Ovary (tissue), 7 donors: ENCODE measurements at regions not wholly inside any gene's neighbourhood (a gene's known extent, or its start where the extent isn't known, plus 50 kb on each side); places are given as distances from the start of the nearest gene placed in this dataset.

Source experiments
- DNase-seq, 5 donors: peaks; one replicate each; pipeline ENCODE4 v3.0.0-alpha.2; 2019 to 2020
- H3K27ac ChIP-seq, 2 donors: fragments of 200-600 bp; one replicate each; pipeline versions ENCODE4 v1.5.1 to v1.8.0; 2019 to 2022
- H3K27me3 ChIP-seq: fragments of 200-600 bp; one replicate; pipeline ENCODE4 v1.8.0; 2022
- H3K36me3 ChIP-seq: fragments of 200-600 bp; sonication (generic); one replicate; pipeline ENCODE4 v1.5.1; 2019
- H3K4me1 ChIP-seq: one replicate; pipeline ENCODE4 v1.8.1; 2013; ENCODE audit warnings: mild to moderate bottlenecking, moderate library complexity; ENCODE audit not compliant: insufficient read depth
- H3K4me3 ChIP-seq: fragments of 200-600 bp; sonication (generic); one replicate; pipeline ENCODE4 v1.5.1; 2017
- H3K9me3 ChIP-seq, 2 donors: fragments of 200-600 bp in 1 of 2; sonication (generic) in 1 of 2; one replicate each; pipeline versions ENCODE4 v1.5.1 to v1.8.1; 2013 to 2019; ENCODE audit warnings: mild to moderate bottlenecking in 1 of 2, moderate library complexity in 1 of 2
- CTCF ChIP-seq, 3 donors: fragments of 450-650 bp in 2 of 3; fragments of 200-600 bp in 1 of 3; IDR thresholded peaks; one replicate each; pipeline versions ENCODE4 v1.5.1 to v1.8.0; 2016 to 2022; ENCODE audit warnings: antibody characterized with exemption in 3 of 3, mild to moderate bottlenecking in 1 of 3
- EP300 ChIP-seq: sonication (generic); formaldehyde crosslinking; IDR thresholded peaks from one replicate; pipeline ENCODE4 v1.6.1; 2017; ENCODE audit warnings: antibody characterized with exemption
- POLR2A ChIP-seq: fragments of 450-650 bp; IDR thresholded peaks from one replicate; pipeline ENCODE4 v1.6.1; 2017; ENCODE audit warnings: antibody characterized with exemption, mild to moderate bottlenecking, moderate library complexity
- WGBS, 3 donors: extraction: QIAGEN DNeasy Blood & Tissue Kit in 1 of 3; methylation state at CpG; one replicate each; pipeline versions ENCODE4 v1.1.5 to v1.1.7; 2013 to 2017; 5-methylcytosine and 5-hydroxymethylcytosine counted together
- intact Hi-C, 4 donors: fragments of 100-400 bp; cut with DNase I; formaldehyde crosslinking; loops; one replicate each; pipeline versions ENCODE4 v1.11.0 to v1.15.1; 2022 to 2023
- donor health status: DM: no; HTN: no; CAD: no; lungs with moderate emphysema.
- donor health status: DM: no; HTN: no; CAD: no.
- donor health status: Bipolar disorder and iron deficiency.
- donor health status: DM: no; HTN: no; CAD: no.
- donor health status: DM: yes; HTN: yes; CAD: no.

- no peaks in the 10 kb centered on the region for H3K4me1 ChIP-seq
- H3K36me3 ChIP-seq: peaks cover 2% of the 10 kb centered on the region
- intact Hi-C loops: no loop called here
- no peaks in the 10 kb centered on the region for H3K27me3 ChIP-seq
- H3K27ac ChIP-seq: no peak overlapping the region
- WGBS, 3 donors: 85 to 97% (median 90%) methylated on average over 1 of the region's 1 CpG
- no peaks in the 10 kb centered on the region for H3K9me3 ChIP-seq
- no peak for TF ChIP-seq EP300
- no peak for TF ChIP-seq POLR2A
- TF ChIP-seq CTCF (IDR thresholded peaks at IDR 0.05): no peak
- H3K4me3 ChIP-seq: no peak overlapping the region
- DNase-seq: no peak
Observed at GRCh38 chr13:83515268-83516015, 366.8 kb downstream of the SLITRK1 start.

- DNase-seq: no peak
- 0 to 5% (median 3%) methylated on average over 1 of the region's 1 CpG for WGBS, 3 donors
Observed at GRCh38 chr13:83508771-83509301, 373.4 kb downstream of the SLITRK1 start.

GRCh38 chr13:83503424-83503823, 378.9 kb downstream of the SLITRK1 start:
- no peaks in the 10 kb centered on the region for H3K9me3 ChIP-seq
- 26 to 55% (median 37%) methylated on average over 1 of the region's 1 CpG for WGBS, 3 donors
- no peak overlapping the region for H3K27ac ChIP-seq
- intact Hi-C loops: no loop called here
- H3K4me3 ChIP-seq: no peak overlapping the region
- no peaks in the 10 kb centered on the region for H3K4me1 ChIP-seq
- DNase-seq: no peak
- no peak for TF ChIP-seq CTCF (IDR thresholded peaks at IDR 0.05)
- no peak for TF ChIP-seq POLR2A
- no peak for TF ChIP-seq EP300
- no peaks in the 10 kb centered on the region for H3K36me3 ChIP-seq
- H3K27me3 ChIP-seq: no peaks in the 10 kb centered on the region

More at GRCh38 chr13:83508771-83509301, 373.4 kb downstream of the SLITRK1 start:
- Histone ChIP-seq H3K9me3 (no peaks in the 10 kb centered on the region), H3K36me3 (no peaks in the 10 kb centered on the region), H3K27me3 (no peaks in the 10 kb centered on the region), H3K4me3 (no peak overlapping the region), H3K4me1 (no peaks in the 10 kb centered on the region), H3K27ac (no peak overlapping the region)
- no peak for TF ChIP-seq CTCF (IDR thresholded peaks at IDR 0.05)
- no peak for TF ChIP-seq POLR2A
- no peak for TF ChIP-seq EP300
- intact Hi-C loops: no loop called here

- H3K27ac ChIP-seq: no peak overlapping the region
- intact Hi-C loops: no loop called here
- no peaks in the 10 kb centered on the region for H3K4me1 ChIP-seq
- no peaks in the 10 kb centered on the region for H3K27me3 ChIP-seq
- H3K9me3 ChIP-seq: no peaks in the 10 kb centered on the region
- no peak for TF ChIP-seq CTCF (IDR thresholded peaks at IDR 0.05)
- TF ChIP-seq EP300: no peak
- TF ChIP-seq POLR2A: no peak
- H3K36me3 ChIP-seq: no peaks in the 10 kb centered on the region
- no peak for DNase-seq
- no peak overlapping the region for H3K4me3 ChIP-seq
Observed at GRCh38 chr13:83499286-83499685, 383.0 kb downstream of the SLITRK1 start.
